EH (cell line): ENCODE measurements at regions not wholly inside any gene's neighbourhood (a gene's known extent, or its start where the extent isn't known, plus 50 kb on each side); places are given as distances from the start of the nearest gene placed in this dataset.
A peak's percentile ranks its signal among the peaks of the same experiment; 100 is the strongest.

Experiments used
- DNase-seq: peaks from one replicate; pipeline ENCODE4 v3.0.0-alpha.2; 2015; ENCODE audit warnings: low read depth

DNA sequence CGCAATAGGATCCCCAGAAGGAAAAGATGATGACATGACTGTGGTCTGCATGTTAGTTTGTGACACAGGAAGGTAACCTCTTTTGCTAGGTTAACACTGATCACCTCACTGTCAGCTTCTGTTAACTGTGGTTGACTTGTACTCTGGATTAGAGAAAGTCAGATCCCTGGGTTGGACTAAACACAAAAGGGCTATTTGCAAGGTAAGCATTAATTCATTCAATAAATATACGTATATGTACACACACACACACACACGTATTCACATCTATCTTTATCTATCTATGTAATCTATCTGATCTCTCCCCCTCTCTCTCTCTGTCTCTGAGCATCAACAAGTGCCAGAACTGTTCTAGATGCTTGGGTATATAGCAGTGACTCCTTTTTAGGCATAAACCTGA is 136.1 kb upstream of the SNX19 start:
- no peak for DNase-seq

DNA sequence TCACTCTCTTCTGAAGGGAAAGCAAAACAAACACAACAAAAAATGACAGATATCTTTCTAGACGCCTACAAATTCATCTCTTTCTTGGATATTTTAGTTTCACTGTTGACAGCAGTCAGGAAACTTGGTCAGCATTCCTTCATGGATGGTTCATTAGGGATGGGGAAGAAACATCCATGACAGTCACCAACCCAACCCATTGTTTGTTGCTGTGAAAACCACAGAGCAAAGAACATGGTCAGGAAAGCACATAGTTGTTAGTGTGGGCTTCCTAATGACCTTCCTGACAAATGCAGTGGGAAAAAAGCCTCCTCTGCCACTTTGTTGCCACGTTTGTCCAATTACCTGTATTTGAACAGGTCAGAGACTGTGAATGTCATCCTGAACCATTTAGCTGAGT is 139.8 kb upstream of the SNX19 start:
- DNase-seq = peak; percentile 27

DNA sequence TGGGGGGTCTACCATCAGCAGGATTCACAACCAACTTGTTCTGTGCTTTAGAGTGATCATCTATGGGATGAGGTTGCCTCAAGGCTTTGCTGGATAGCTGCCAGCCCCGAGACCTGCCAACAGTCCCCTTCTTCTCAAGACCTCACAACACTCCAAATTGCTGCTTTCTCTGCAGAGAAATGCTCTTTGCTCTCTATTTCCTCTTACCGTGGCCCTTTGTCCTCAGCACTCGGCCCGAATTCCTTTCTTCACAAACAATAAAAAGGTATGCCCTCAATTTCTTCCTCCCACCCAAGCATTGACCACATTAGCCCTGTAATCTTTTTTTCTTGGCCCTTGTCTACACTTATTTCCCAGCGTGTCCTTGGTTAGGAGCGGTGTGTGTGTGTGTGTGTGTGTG is 147.4 kb upstream of the SNX19 start:
- no peak for DNase-seq

DNA sequence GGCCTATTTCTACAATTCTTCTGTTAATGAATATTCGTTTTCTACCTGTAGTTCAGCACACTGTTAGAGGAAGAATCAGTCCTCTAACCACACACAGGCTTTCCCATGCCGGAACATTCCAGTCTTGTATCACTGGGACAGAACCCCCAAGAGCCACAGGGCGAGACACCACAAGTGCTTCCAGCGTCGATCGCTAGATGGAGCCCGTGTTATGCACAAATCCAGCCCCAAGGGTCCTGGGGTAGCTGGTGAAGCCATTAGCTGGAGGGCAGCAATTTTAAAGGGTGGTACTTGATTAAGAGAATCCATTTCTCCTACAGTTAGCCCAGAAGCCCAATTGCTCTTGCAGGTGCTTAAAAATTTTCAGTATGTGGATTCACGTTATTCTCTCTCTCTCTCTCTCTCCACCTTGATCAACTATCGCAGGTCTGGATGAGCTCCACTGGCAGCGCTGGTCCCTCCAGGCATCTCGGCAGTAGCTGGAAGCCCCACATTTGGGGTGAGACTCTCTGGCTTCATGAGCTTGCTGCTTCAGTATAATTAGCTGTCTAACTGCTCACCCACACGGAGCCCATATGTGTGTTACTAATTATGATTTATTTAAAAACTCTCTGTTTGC is 148.2 kb upstream of the SNX19 start:
- peak; percentile 71 for DNase-seq

DNA sequence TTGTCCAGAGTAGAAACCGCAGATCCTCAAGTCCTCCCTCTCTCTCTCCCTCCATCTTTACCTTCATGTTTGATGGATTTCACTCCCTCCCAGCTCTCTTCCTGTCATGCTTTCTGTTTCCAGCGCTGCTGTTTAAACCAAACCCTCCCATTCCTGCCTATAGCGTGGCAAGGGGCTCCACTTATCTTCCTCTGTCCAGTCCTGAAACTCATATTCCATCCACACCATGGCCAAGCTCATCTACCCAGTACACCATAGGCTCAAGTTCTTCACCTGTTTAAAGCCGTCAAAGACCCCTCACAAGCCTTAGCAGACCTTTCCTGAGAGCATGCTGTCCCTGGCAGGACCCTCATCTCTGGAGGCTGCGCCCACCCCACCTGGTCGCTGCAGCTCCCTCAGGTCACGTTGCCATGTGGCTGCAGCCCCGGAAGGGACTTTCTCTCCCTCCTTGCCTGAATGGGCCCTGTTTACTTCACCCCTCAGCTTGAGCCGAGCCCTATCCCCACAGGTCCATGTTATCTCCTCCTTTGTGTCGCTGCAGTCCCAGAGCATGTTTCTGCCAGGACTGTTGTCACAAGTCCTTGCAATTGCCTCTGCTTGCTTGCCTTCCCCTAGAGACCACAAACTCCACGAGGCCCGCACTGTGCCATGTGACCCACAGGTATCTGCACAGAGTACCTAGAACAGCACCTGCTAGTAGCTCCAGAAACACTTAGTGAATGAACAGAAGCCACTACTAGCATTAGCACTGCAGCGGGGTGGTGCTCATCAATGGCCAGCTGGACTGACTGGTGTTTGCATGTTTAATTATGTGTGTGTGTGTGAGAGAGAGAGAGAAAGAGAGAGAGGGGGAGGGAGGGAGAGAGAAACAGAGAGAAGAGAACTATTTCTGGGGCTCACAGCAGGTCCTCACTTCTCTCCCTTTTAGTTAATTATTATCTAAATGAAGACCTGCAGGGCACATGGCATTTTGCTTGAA is 149.4 kb upstream of the SNX19 start:
- DNase-seq = no peak

DNA sequence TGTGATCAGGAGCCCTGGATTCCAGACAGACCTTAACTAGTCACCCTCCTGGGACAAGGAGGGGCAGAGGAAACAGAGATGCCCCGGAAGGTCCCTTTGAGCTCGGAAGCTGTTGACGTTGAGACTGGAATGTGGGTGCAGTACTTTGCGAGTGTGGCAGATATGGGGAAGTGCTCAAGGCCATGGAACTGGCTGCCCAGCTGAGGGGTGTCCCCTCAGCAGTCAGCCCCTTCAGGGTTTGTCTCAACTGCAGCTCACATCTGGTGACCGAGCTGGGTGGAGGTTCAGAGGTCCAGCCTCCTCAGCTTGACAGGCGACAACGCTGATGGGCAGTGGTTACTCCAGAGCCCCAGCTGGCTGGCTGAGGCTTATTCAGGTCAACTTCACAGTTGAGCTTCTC is 150.3 kb upstream of the SNX19 start:
- no peak for DNase-seq

DNA sequence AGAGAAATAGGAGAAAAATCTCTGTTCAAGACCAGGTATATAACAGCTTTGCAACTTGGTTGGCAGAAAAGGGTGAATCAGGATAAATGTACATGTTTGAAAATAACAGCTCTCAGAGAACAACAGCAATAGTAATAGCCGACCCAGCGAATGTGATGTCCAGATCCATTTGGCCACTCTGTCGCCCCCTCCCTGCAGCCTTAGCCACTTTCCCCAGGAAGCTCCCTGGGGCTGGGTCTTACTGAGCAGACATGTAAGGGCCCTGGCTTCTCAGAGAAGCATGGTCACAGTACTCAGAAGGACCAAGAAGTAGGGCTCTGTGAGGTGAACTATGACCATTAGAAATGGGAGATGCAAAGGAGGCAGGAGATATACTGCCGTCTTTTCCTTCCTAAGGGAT is 154.1 kb upstream of the SNX19 start:
- DNase-seq = no peak

DNA sequence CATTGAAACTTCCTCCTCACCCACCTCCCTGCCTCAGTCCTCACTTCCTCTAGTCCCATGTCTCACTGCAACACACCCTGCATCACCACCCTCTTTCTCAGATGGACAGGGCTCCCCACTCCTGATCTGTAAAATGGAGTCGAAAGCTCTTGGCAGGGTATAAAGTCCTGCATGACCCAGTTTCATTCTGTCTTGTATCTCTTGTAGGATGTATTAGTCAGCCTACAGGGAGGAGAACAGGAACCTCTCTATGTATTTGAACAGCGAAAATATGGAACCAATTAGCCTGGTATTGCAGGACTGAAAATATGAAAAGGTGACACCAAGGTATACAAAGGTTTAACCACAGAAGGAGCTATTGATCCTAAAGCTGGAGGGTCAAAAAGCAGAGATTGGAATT is 156.9 kb upstream of the SNX19 start:
- no peak for DNase-seq

DNA sequence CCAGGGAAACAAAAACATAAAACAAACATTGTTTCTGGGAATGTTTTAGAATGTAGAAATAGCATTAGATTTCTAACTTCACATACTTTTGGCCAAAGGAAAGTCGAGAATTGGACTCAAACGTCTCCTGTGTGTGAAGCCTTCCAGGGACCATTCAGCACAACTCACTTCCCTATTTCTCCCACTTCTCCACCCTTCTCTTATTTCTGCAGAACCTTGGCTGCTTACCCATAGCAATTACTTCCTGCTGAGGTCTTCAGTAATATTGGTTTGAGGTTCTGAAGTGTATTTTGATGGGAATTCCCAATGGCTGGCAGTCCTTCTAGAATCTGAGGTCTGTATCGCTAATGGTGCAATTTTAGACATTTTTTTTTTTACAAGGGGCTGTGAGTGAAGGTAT is 158.3 kb upstream of the SNX19 start:
- DNase-seq = no peak

DNA sequence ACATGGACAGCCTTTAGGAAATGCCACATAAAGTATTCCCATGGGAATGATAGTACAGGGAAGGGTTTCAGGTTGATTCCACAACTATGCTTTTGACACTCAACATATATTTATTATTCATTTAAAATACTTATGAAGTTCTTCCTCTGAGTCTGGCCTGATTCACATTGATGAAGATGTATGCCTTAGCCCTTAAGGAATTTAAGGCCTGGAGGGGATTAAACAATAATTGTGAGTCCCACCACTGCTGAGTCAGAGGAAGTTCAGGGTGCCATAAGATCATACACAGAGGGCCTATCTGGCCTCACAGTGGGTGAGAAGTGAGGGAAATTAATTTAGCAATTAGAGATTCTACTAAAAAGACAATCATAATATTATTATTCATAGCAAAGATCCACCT is 161.1 kb upstream of the SNX19 start:
- peak; percentile 78 for DNase-seq

DNA sequence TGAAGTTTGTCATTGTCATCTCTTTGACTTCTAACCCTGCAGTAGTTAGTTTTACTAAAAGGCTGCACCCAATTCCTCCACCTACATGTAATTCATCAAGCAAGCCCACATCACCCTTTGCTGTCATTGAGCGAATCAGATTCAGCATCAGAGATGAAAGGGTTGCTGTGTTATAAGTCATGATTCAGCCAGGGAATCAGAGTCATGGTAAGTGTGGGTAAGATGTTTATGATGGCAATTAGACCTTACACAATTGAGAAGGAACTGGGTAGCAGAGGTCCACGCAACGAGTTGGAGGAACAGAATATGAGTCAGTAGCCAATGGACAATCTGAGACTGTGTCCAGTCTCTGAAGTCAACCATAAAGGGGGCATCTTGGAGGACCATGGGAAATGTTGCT is 162.8 kb upstream of the SNX19 start:
- DNase-seq = peak; percentile 51

DNA sequence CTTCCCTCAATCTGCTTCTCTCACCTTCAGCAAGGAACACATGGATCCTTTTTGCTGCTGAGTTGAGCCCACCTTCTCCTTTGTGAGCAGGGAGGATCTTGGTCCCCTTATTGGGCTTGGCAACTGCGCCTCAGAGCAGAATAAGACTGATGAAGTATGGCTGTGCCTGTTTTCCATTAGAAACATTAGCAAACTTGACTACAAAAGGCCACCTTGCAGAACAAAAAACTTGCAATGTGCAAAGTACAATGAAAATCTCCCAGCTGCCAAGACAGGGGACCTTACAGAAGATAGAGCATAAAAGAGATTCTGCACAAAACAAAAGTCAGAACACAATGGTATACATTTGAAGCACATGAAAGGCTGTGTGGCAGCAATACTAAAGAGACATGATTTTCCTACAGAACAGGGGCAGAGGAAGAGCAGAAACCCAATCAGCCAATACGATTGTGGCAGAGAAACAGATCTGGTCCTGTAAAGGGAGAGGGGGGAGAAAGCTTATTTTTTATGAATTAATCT is 173.5 kb upstream of the SNX19 start:
- no peak for DNase-seq

DNA sequence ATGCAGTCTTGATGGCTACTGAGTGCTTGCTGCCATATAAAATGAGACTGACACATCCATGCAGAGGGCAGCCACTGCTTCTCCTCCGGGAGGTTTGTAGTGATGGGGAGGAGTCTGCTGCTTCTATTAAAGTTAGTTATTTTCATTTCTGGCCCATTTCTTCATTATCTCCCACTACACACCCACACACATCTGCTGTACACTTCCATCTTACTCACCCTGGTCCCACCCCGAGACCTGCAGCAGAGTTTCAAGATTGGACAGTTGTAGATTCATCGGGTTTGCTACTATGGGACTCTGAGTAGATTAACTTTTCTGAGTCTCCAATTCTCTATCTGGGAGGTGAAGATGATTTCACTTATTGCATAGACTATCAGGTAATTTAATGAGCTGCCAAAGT is 176.2 kb upstream of the SNX19 start:
- no peak for DNase-seq

DNA sequence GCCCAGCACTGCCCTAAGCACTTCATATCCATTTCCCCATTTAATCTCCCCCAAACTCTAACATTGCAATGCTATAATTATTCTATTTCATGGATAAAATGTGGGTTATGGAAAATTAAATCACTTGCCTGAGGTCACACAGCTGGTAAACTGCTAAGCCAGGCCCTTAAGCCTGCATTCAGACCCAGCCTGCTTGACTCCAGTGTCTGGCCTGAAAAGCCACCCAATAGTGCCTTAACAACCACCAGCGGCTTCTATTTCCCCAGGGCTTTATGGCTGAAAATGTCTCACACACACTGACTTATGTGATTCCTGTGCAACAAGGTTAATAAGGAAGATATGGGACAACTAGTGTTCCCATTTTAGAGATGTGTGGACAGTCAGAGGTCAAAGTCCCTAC is 178.5 kb upstream of the SNX19 start:
- DNase-seq = no peak

DNA sequence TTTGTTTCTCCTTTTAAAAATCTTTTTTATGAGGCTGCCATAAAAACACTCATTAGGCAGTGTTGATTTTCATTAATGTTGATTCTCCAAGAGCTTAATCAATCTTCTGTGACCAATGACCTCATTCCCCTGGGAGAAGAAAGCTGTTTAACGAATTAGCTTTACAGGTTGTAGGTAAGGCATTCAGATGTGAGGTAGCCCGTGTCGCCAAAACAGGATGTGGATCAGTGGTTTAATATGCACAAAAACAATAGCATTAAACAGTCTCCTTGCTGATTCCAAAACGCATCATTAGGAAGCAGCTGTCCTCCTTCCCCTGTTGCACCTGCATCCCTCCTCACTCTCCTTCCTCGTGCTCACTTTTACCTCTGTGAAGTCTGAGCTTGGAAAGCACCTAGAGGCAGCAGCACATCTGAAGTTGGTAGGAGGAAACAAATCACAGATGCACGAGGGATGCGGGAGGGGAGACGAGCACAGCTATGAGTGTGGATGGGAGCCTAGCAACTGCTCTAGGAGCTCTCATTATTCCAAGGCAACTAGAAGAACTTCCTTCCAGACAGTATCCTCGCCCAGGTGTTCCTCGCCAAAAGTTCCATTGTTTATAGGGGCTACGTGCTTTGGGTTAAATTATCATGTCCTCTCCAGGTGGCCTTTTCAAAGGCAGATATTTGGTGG is 179.4 kb upstream of the SNX19 start:
- no peak for DNase-seq

DNA sequence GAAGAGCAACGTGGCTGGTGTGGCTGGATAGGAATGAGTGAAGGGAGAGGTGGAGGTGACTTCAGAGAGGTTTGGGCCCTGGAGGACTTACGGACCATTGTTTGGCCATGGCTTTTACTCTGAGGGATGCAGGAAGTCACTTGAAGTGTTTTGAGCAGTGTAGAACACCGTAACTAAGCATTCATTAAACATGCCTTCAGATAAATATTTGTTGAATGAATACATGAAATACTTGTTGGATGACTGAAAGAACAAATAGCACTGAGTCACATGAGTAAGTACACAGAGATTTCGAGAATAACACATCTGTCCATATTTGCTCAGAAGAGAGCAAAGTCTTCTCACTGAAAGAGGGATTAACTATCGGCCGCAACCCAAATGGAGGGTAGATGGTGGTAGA is 182.7 kb upstream of the SNX19 start:
- DNase-seq = peak; percentile 77

DNA sequence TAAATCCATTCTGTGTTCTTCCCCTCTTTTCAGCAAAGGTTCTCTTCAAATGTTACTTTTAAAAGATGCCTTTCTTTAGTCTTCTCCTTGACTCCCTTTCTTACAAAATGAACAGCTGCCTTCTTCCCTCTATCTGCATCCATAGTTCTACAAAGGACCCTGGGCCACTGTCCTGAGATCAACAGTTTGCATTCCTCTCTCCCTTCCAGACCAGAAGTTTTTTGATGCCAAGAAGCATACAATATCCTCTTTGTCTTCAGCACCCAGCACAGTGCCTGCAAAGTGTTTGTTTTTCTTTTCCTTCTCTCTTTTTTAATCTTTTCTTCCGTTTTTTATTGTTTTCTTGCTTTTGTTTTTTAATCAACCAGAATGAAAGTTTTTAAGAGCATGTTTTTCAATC is 183.5 kb upstream of the SNX19 start:
- DNase-seq = peak; percentile 20

DNA sequence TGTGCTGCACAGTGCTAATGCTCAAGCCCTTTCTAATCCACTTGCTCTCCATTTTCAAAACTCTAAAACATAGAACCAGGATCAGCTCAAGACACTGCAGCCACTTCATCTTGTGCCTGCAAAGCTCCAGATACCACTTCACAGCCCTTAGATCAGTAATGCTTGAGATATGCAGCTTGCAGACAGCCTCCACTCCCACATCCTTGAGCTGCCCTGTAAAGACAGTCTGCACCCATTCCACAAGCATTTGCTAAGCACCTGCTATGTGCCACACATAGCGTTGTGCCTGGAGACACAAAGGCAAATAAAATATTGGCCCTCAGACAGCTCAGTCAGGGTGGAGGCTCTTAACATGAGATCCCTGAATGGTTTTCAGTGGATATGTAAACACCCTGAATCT is 192.5 kb upstream of the SNX19 start:
- peak; percentile 68 for DNase-seq

DNA sequence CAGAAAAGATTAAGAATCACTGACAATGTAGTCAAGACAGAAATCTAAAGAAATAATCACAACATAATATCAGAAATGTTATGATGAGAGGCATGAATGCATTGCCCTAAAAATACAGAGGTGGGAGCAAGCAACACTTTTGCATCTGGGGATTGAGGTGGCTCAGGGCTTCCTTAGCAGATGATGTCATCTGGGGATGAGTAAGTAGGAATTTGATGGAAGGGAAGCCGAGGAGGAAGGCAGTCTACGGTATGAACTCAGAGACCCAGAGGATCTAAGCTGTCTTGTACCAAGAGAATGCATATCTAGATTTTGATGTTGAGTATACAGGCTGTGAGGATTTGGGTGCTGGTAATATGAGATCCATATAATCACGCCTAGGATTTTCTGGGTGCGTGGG is 193.0 kb upstream of the SNX19 start:
- peak; percentile 81 for DNase-seq

DNA sequence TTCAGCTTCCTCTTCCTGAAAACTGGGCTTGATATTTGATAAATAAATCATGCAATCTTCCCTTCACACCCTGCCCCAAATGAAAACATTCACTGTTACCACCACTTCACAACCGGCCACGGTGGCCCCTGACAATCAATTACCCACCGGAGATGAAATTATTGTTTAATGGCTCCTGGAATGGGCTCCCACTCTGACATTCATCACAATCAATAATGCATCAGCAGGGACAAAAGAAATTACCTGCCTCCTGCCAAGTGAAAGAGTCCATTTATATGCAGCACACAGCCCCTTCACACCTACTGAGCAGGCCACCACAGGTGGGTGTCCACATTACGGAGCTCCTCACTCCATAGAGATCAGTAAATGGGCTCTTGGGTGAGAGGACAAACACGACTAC is 193.5 kb upstream of the SNX19 start:
- DNase-seq = no peak

DNA sequence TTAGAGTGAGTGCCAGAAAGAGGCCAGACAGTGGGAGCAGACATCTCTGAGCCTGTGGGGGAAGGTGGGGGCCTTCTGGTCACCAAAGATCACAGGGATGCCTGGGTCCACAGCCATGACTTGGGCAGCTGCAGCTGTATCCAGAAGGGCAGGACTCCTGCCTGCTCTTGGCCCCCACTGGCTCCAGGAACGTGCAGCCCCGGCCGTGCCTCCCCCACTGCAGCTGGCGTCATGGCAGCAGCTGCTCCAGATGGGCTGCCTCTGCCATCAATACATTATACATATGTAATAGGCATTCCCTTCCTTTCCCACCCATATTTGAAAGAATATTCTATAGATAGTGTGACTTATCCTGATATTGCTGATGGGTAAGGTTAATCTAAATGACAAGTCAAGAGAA is 195.5 kb upstream of the SNX19 start:
- no peak for DNase-seq

DNA sequence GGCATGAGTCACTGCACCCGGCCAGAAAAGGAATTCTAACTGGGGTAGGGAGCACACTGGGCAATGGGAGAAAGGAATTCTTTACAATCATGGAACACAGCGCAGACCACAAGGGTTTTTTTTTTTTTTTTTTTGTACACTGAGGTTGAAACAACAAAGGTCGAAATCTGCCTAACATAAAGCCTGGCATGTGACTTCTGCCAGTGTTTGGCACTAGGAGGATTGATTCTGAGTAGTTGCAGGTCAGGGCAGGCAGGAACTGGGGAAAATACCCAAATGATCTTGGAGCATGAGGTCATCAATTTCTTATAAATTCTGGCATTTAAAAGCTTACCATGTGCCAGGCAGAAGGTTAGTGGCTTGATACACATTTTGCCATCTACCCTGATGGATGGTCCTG is 202.0 kb upstream of the SNX19 start:
- DNase-seq = peak; percentile 19
